GM12875 (cell line): ENCODE measurements at regions not wholly inside any gene's neighbourhood (a gene's known extent, or its start where the extent isn't known, plus 50 kb on each side); places are given as distances from the start of the nearest gene placed in this dataset.

Experiments
- H3K4me3 ChIP-seq: one replicate; pipeline ENCODE4 v1.5.1; 2011; ENCODE audit warnings: low read depth, low read length, control low read depth
- CTCF ChIP-seq: IDR thresholded peaks from 2 replicates; pipeline ENCODE4 v1.5.1; 2011; ENCODE audit warnings: low read depth, mild to moderate bottlenecking, control low read depth, inconsistent platforms, low read length, moderate library complexity, borderline replicate concordance; ENCODE audit not compliant: insufficient read depth

- no peak overlapping the region for H3K4me3 ChIP-seq
- TF ChIP-seq CTCF: no peak
Observed at GRCh38 chr11:109821511-109821910, 271.7 kb upstream of the ZC3H12C start.

DNA sequence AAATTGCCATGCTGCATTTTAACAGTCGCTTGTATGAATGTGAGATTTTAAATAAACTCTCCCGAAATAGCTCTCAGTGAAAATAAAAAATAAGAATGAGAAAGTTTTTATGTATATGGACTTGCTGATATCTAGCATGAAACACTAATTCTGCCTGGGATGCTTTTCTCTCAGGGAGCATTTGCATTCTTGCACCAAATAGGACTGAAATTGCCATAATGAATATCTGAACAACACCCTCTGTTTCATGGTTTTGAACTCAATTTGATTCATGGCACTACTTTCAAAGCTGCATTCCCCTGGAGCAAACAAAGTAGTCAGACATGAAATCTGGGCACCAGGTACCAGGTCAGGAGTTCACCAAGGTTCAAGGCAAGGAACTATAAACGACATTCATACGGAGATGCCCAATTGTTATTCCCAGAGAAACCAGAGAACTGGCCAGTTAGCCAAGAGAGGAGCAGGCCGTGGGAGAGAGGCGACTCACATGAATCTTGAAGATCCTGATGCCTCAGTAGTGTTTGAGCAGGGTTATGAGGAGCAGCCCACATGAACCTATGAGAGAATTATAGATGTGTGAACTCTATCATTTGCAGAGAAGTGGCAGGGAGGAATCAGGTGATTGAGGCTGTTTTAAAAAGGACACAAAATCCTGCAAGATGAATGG lies 270.6 kb upstream of the ZC3H12C start:
- H3K4me3 ChIP-seq: no peak overlapping the region
- no peak for TF ChIP-seq CTCF

- H3K4me3 ChIP-seq: no peak overlapping the region
- no peak for TF ChIP-seq CTCF
Observed at GRCh38 chr11:109828387-109828786, 264.8 kb upstream of the ZC3H12C start.

DNA sequence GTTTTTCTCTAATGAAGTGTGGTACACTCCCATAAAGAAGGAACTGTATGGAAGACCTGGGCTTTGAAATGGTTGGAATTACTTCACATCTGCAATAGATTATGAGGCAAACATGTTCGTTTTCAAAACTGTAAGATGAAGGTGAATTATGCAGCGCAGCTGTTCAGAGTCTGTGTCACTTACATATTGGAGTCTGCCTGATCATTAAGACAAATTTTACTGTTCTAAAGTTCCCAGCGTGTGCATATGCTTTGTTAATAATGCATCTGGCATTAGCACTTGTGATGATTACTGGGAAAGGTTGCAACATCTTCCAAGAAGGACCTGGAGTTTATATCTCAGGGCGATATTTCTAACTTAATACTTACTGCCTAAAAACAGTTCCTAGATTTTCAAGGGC lies 255.2 kb upstream of the ZC3H12C start:
- H3K4me3 ChIP-seq: no peak overlapping the region
- no peak for TF ChIP-seq CTCF

GRCh38 chr11:109845437-109845836 lies 247.8 kb upstream of the ZC3H12C start:
- TF ChIP-seq CTCF: no peak
- H3K4me3 ChIP-seq: no peak overlapping the region

DNA sequence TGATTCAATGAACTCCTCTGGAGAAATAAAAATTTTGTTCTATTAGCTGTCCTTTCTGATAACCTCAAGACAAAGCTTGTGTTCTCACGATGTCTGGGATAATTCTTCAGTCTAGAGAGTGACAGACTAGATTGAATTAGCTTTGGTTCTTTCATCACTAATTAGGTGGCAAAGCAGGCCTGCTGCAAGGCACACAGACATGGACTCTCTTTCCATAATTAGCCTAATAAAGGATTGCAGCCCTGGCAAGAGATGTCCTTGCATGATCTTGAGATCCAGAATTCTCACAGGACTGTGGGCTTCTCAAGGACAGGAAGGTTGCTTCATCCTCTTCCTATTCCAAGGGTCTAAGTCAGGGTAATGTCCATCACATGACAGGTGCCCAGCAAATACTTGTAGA lies 245.6 kb upstream of the ZC3H12C start:
- TF ChIP-seq CTCF: no peak

GRCh38 chr11:109849051-109849450 lies 244.1 kb upstream of the ZC3H12C start:
- TF ChIP-seq CTCF: no peak
- H3K4me3 ChIP-seq: no peak overlapping the region

More for the DNA sequence above, 245.6 kb upstream of the ZC3H12C start:
- no peak overlapping the region for H3K4me3 ChIP-seq
